GM12891 (cell line): ENCODE measurements at regions not wholly inside any gene's neighbourhood (a gene's known extent, or its start where the extent isn't known, plus 50 kb on each side); places are given as distances from the start of the nearest gene placed in this dataset.

ENCODE experiments used
- PAX5 ChIP-seq: IDR thresholded peaks from 2 replicates; pipeline ENCODE4 v1.6.1; 2011; ENCODE audit warnings: low read length, moderate library complexity, mild to moderate bottlenecking; ENCODE audit not compliant: insufficient read depth, severe bottlenecking
- POLR2A ChIP-seq: IDR thresholded peaks from 2 replicates; pipeline ENCODE4 v1.6.1; 2011; ENCODE audit warnings: low read depth, low read length, control low read depth
- POLR2AphosphoS5 ChIP-seq: IDR thresholded peaks from 2 replicates; pipeline ENCODE4 v1.6.1; 2011; ENCODE audit warnings: low read depth, low read length, control low read depth
- POU2F2 ChIP-seq: IDR thresholded peaks from 2 replicates; pipeline ENCODE4 v1.6.1; 2011; ENCODE audit warnings: low read depth, mild to moderate bottlenecking, control low read depth, low read length, moderate library complexity
- SPI1 ChIP-seq: IDR thresholded peaks from 2 replicates; pipeline ENCODE4 v1.6.1; 2011; ENCODE audit warnings: low read depth, low read length, control low read depth
- TAF1 ChIP-seq: IDR thresholded peaks from 2 replicates; pipeline ENCODE4 v1.6.1; 2011; ENCODE audit warnings: low read depth, low read length, control low read depth

DNA sequence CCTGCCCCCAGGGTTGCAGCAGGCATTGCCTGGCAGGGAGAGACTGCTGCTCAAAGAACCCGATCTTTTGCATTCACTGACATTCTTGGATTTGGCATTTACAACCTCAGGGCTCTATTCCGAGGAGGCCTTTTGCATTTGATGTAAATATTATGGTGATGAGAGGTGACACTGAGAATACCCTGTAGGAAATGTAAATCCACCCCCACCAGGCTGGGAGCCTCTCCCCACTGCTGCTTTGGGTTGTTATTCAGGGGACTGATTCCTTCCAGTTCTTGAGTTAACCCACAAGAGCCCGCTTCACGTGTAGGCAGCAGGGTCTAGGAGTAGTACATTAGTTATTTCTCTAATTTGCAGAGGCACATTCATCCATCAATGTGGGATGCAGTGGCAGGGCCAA lies 55.5 kb upstream of the ARAP3 start:
- no peak for TF ChIP-seq POLR2A
- no peak for TF ChIP-seq TAF1
- TF ChIP-seq POLR2AphosphoS5 = no peak
- TF ChIP-seq POU2F2 = no peak
- TF ChIP-seq SPI1 = no peak
- no peak for TF ChIP-seq PAX5
